Esophagus muscularis mucosa (tissue), 4 donors: ENCODE measurements at regions not wholly inside any gene's neighbourhood (a gene's known extent, or its start where the extent isn't known, plus 50 kb on each side); places are given as distances from the start of the nearest gene placed in this dataset.
A peak's percentile ranks its signal among the peaks of the same experiment; 100 is the strongest.

Source experiments
- DNase-seq: peaks from one replicate; pipeline ENCODE4 v3.0.0-alpha.2; 2017; ENCODE audit errors: extremely low spot score
- H3K27ac ChIP-seq, 4 donors: fragments of 200-600 bp; sonication (generic); replicated peaks in 1 of 4; 1 replicate in 3 of 4; 2 replicates in 1 of 4; pipeline ENCODE4 v1.5.1; 2016 to 2019; ENCODE audit warnings: mild to moderate bottlenecking in 1 of 4
- H3K27me3 ChIP-seq, 4 donors: fragments of 200-600 bp; sonication (generic); one replicate each; pipeline versions ENCODE4 v1.5.1 to v1.6.0; 2016 to 2019
- H3K36me3 ChIP-seq, 4 donors: fragments of 200-600 bp; sonication (generic); one replicate each; pipeline ENCODE4 v1.5.1; 2016 to 2019
- H3K4me1 ChIP-seq, 4 donors: fragments of 200-600 bp; sonication (generic); one replicate each; pipeline ENCODE4 v1.5.1; 2016 to 2019
- H3K4me3 ChIP-seq, 4 donors: fragments of 200-600 bp; sonication (generic); 1 replicate in 2 of 4; 2 replicates in 2 of 4; pipeline ENCODE4 v1.5.1; 2016 to 2019; ENCODE audit warnings: mild to moderate bottlenecking in 4 of 4, moderate library complexity in 1 of 4
- H3K9me3 ChIP-seq, 4 donors: fragments of 200-600 bp; sonication (generic); 1 replicate in 3 of 4; 2 replicates in 1 of 4; pipeline ENCODE4 v1.5.1; 2016 to 2019
- EP300 ChIP-seq: sonication (generic); formaldehyde crosslinking; IDR thresholded peaks from one replicate; pipeline ENCODE4 v1.6.1; 2017; ENCODE audit warnings: antibody characterized with exemption
- POLR2A ChIP-seq: fragments of 450-650 bp; IDR thresholded peaks from one replicate; pipeline ENCODE4 v1.6.1; 2017; ENCODE audit warnings: antibody characterized with exemption, moderate library complexity, mild to moderate bottlenecking, low read depth
- POLR2AphosphoS5 ChIP-seq, 2 donors: sonication (generic); formaldehyde crosslinking; IDR thresholded peaks; one replicate each; pipeline ENCODE4 v1.6.1; 2017; ENCODE audit warnings: antibody characterized with exemption in 2 of 2
- WGBS: methylation state at CpG from one replicate; pipeline ENCODE4 v1.1.5; 2018; 5-methylcytosine and 5-hydroxymethylcytosine counted together
- intact Hi-C: fragments of 100-400 bp; cut with DNase I; formaldehyde crosslinking; loops from one replicate; pipeline ENCODE4 v1.15.1; 2023
- small RNA-seq, 3 donors: library from RNA; depleted of rRNA; stranded (forward); fragments of <200 nt; gene quantifications; one replicate each; pipeline ENCODE3, GENCODE V24; 2016
- TF ChIP-seq, protein P1 (sequence below), 3 experiments: fragments of 200-600 bp in 2 of 3; fragments of 450-650 bp in 1 of 3; sonication (generic) in 2 of 3; IDR thresholded peaks; one replicate each; pipeline ENCODE4 v1.5.1; 2017 to 2019; ENCODE audit warnings: antibody characterized with exemption in 3 of 3, mild to moderate bottlenecking in 2 of 3, moderate library complexity in 1 of 3

DNA sequence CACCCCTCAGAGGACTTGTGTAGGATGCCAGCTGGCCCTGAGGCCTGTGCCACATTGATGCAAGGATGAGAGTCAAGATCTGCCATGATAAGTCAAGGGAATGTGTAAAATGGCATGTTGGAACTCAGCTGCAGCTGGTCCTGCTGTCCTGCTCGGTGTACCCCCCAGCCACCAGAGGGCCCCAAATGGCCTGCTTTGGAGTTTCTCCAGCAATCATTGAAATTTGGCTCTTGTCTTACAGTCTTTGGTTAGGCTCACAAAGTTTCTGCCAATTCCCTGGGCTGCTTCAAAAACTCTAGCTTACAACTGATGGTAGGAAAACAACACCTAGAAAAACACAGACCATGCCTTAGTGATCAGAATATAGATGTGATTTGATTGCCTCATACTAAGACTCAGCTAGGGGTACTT, 76.8 kb downstream of the HSD17B6 start:
- H3K4me1 ChIP-seq, result peaks cover 6 to 18% (median 13%) of the 10 kb centered on the region in 4 donors
- peak; percentile 93 for DNase-seq
- TF ChIP-seq, protein P1, sequence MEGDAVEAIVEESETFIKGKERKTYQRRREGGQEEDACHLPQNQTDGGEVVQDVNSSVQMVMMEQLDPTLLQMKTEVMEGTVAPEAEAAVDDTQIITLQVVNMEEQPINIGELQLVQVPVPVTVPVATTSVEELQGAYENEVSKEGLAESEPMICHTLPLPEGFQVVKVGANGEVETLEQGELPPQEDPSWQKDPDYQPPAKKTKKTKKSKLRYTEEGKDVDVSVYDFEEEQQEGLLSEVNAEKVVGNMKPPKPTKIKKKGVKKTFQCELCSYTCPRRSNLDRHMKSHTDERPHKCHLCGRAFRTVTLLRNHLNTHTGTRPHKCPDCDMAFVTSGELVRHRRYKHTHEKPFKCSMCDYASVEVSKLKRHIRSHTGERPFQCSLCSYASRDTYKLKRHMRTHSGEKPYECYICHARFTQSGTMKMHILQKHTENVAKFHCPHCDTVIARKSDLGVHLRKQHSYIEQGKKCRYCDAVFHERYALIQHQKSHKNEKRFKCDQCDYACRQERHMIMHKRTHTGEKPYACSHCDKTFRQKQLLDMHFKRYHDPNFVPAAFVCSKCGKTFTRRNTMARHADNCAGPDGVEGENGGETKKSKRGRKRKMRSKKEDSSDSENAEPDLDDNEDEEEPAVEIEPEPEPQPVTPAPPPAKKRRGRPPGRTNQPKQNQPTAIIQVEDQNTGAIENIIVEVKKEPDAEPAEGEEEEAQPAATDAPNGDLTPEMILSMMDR (IDR thresholded peaks at IDR 0.05), result peak in 2 of 3 experiments; percentile 24 to 29
- no peak for TF ChIP-seq EP300
- no peak overlapping the region for H3K4me3 ChIP-seq
- intact Hi-C loops, result no loop called here
- H3K27me3 ChIP-seq, result no peaks in the 10 kb centered on the region
- no peaks in the 10 kb centered on the region for H3K9me3 ChIP-seq
- H3K27ac ChIP-seq, result no peak overlapping the region
- H3K36me3 ChIP-seq, result no peaks in the 10 kb centered on the region
- 20% methylated on average over 1 of the region's 1 CpG for WGBS

DNA sequence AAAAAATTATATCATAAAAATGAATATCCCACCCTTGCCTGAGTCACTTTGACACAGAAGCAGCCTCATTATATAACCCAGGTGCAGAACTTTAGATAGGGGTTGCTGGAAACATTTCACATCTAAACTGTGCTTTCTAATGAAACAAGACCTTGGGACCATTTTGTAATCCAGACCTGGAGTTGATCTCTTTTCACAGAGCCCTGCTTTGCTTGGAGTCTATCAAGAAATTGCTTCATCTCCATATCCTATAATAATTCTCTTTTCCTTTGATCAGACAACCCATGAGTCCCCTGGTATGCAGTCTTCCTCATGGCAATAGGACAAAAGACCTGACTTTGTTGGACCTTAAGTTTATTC, 76.3 kb downstream of the HSD17B6 start:
- no peaks in the 10 kb centered on the region for H3K27me3 ChIP-seq
- H3K36me3 ChIP-seq, result no peaks in the 10 kb centered on the region
- H3K4me1 ChIP-seq, result peaks cover 6 to 18% (median 13%) of the 10 kb centered on the region in 4 donors
- DNase-seq, result no peak
- H3K9me3 ChIP-seq, result no peaks in the 10 kb centered on the region
- no peak overlapping the region for H3K27ac ChIP-seq
- H3K4me3 ChIP-seq, result no peak overlapping the region
- intact Hi-C loops, result no loop called here
- TF ChIP-seq POLR2AphosphoS5 (IDR thresholded peaks at IDR 0.05) (no peak), POLR2A (no peak), EP300 (no peak)
- TF ChIP-seq, protein P1 (IDR thresholded peaks at IDR 0.05), result no peak

DNA sequence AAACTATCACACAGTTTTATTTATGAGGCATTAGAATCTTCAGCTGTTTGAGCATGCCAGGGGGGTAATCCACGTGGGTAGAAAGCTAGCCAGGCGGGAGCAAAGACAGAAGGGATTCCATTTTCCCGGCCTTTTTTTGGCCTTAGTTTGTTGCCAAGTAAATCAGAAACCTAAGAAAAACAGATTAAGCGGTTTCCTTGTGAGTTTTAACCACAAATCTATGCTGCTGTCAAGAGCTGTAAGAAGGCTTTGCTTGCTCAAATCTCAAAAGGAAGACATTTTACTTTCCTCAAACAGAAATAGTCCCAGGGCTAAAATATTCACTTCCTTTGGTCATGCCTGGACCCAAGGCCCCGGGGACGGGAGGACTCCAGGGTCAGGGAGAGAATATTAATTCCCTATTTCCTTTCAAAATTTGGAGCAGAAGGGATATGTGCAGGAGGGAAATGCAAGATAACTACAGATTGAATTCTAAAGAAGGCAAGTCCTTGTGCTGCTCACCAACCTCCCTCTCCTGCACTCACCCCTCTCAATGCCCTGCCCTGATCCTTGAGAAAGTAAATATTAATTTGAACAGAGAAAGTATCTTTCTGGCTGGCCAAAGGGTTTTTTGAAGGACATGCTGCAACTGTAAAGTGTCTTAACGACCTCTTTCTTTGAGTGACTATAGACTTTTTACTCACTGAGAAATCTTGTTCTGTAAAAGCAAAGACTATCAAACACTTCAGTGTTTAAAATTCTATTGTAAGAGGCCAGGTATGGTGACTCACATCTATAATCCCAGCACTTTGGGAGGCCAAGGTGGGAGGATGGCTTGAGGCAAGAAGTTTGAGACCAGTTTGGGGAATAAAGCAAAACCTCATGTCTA, 75.7 kb downstream of the HSD17B6 start:
- no peaks in the 10 kb centered on the region for H3K9me3 ChIP-seq
- no peaks in the 10 kb centered on the region for H3K36me3 ChIP-seq
- no peak overlapping the region for H3K27ac ChIP-seq
- no peak for DNase-seq
- no peak overlapping the region for H3K4me3 ChIP-seq
- peaks cover 6 to 18% (median 13%) of the 10 kb centered on the region in 4 donors for H3K4me1 ChIP-seq
- 50% methylated on average over 7 of the region's 7 CpGs for WGBS
- intact Hi-C loops, result no loop called here
- H3K27me3 ChIP-seq, result no peaks in the 10 kb centered on the region
- TF ChIP-seq EP300, result no peak
- TF ChIP-seq, protein P1 (IDR thresholded peaks at IDR 0.05), result no peak
- no peak for TF ChIP-seq POLR2AphosphoS5 (IDR thresholded peaks at IDR 0.05)
- no peak for TF ChIP-seq POLR2A

Small RNA genes lying in the stretch of these regions (small RNA-seq; reads per million reads assigned to genes)
- 0 reads per million in 3 donors for gene AC121758.2
- 0 reads per million in 3 donors for gene RF00554
